ENCODE measurements at regions not wholly inside any gene's neighbourhood (a gene's known extent, or its start where the extent isn't known, plus 50 kb on each side); places are given as distances from the start of the nearest gene placed in this dataset.

- DNase-seq (ENCODE audit: low spot score) = no peak
- no peak for TF ChIP-seq CTCF (IDR thresholded peaks at IDR 0.05)
- no peak for ATAC-seq (ENCODE audit: low FRiP score)
These were observed 74.5 kb downstream of the ZIC5 start for GRCh38 chr13:99897076-99897440.

GRCh38 chr13:99896369-99897075 is 75.0 kb downstream of the ZIC5 start:
- ATAC-seq (ENCODE audit: low FRiP score) (no peak), DNase-seq (ENCODE audit: low spot score) (no peak)

GRCh38 chr13:99895444-99896368 is 75.9 kb downstream of the ZIC5 start:
- no peak for TF ChIP-seq CTCF (IDR thresholded peaks at IDR 0.05)
- DNase-seq (ENCODE audit: low spot score) (no peak), ATAC-seq (ENCODE audit: low FRiP score) (no peak)

More at GRCh38 chr13:99896369-99897075, 75.0 kb downstream of the ZIC5 start:
- no peak for TF ChIP-seq CTCF (IDR thresholded peaks at IDR 0.05)

GRCh38 chr13:99894840-99895443 is 76.6 kb downstream of the ZIC5 start:
- DNase-seq (ENCODE audit: low spot score) (no peak), ATAC-seq (ENCODE audit: low FRiP score) (no peak)
- no peak for TF ChIP-seq CTCF (IDR thresholded peaks at IDR 0.05)

- no peak for ATAC-seq (ENCODE audit: low FRiP score)
- no peak for DNase-seq (ENCODE audit: low spot score)
- TF ChIP-seq CTCF (IDR thresholded peaks at IDR 0.05) = no peak
These were observed 77.3 kb downstream of the ZIC5 start for GRCh38 chr13:99894105-99894839.

- no peak for ATAC-seq (ENCODE audit: low FRiP score)
- DNase-seq (ENCODE audit: low spot score) = no peak
- TF ChIP-seq CTCF (IDR thresholded peaks at IDR 0.05) = no peak
These were observed 78.0 kb downstream of the ZIC5 start for GRCh38 chr13:99893567-99893966.
